ENCODE measurements at regions not wholly inside any gene's neighbourhood (a gene's known extent, or its start where the extent isn't known, plus 50 kb on each side); places are given as distances from the start of the nearest gene placed in this dataset.
"Not testable (repeated sequence)": the region's sequence is repeated elsewhere in the genome, so short reads cannot be mapped to it uniquely, and the experiment has no call there.

DNA sequence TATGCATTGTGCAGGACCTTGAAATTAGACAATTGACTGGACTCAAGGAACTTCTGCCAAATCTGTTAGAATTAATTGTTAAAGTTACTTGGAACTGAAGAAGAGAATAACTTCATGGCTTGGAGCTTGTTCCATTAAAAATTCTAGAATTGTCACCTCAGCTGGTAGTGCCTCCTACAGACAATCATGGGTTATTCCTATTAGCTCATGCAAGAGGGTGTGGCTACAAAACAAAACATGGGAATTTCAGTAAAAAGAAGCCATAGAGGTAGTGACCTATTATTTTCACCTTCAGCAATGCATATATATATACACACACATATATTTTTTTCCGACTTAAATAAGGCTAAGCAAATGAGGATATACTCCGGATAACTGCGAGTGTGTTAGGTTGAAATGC lies 181.9 kb upstream of the DTNA start:
- Mint-ChIP-seq H3K36me3 (no peaks in the 10 kb centered on the region), H3K4me3 (no peak overlapping the region), H3K9me3 (peaks cover 0 to 3% (median 2%) of the 10 kb centered on the region in 7 donors), H3K27me3 (no peaks in the 10 kb centered on the region), H3K27ac (no peak overlapping the region), H3K4me1 (no peaks in the 10 kb centered on the region)
- ATAC-seq (ENCODE audit: low read depth in 2 of 2) (no peak), DNase-seq (no peak)

DNA sequence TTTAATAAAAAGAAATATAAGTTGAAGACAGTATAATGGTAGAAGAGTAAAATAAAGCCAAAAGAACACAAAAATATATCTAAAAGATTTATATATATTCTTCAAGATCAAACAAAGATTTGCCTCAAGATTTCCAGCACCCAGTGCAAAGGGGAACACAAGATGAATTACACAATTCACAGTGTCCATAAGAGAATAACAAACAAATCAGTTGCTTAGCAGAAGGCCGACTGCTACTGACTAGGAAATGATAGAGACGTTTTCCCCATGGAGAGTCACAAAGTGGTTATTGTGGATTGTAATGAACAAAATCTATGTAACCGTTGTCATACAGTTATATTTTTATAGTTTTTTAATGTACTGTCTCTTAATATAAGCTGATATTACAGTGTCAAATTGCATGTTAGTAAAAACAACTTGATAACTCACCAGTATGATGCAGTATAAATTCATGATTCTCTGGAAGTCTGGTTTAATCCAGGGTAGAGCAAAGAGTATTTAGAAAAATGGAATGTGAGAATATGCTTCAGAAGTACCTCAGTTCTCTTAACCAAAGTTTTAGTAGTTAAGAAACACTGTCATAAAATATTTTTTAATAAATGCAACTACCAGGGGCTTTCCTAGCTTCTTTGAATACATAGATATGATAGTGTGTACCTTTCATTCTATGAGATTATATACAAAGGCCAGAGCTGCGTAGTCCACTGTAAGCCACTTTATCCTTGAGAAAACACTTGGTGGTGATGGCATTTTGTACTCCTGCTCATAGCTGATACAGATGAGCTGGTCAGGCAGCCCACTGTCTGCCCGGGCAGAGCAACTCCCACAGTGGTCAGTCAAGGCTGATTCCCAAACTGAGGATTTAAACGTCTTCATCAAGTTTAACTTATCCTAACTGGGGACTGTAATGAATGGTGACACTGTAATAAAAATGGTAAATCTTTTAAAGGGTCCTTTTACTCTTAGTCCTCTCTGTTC lies 180.5 kb upstream of the DTNA start:
- H3K27me3 Mint-ChIP-seq, result no peaks in the 10 kb centered on the region
- ATAC-seq (ENCODE audit: low read depth in 2 of 2) (no peak), DNase-seq (no peak)
- H3K36me3 Mint-ChIP-seq, result no peaks in the 10 kb centered on the region
- no peaks in the 10 kb centered on the region for H3K4me1 Mint-ChIP-seq
- H3K9me3 Mint-ChIP-seq, result peaks cover 0 to 3% (median 2%) of the 10 kb centered on the region in 7 donors
- no peak overlapping the region for H3K27ac Mint-ChIP-seq
- no peak overlapping the region for H3K4me3 Mint-ChIP-seq

DNA sequence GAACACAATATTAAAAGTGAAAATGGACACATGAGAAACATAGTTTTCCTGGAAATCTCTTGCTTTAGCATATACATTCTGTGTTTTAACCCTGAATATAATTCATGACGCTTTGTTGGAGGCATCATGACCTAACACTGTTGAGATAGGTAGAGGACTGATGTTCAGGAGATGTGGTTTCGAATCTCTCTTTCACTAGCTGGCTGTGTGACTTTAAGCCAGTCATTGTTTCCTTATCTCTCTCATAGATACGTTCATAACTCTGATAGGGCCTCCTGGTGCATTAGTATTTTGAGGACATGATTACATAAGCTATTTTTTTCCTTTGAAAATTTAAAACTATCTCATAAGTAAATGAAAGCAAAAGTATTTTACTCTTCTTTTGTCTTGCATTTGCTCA lies 179.0 kb upstream of the DTNA start:
- ATAC-seq (ENCODE audit: low read depth in 2 of 2), result no peak
- Mint-ChIP-seq H3K4me1 (no peaks in the 10 kb centered on the region), H3K4me3 (no peak overlapping the region), H3K27ac (no peak overlapping the region), H3K27me3 (no peaks in the 10 kb centered on the region), H3K36me3 (no peaks in the 10 kb centered on the region), H3K9me3 (peaks cover 0 to 10% (median 3%) of the 10 kb centered on the region in 7 donors)
- no peak for DNase-seq

DNA sequence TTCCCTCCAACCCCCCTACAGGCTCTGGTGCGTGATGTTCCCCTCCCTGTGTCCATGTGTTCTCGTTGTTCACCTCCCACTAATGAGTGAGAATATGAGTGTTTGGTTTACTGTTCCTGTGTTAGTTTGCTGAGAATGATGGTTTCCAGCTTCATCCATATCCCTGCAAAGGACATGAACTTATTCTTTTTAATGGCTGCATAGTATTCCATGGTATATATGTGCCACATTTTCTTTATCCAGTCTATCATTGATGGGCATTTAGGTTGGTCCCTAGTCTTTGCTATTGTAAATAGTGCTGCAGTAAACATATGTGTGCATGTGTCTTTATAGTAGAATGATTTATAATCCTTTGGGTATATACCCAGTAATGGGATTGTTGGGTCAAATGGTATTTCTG lies 175.5 kb upstream of the DTNA start:
- not testable (repeated sequence) for H3K4me3 Mint-ChIP-seq; ATAC-seq (ENCODE audit: low read depth in 2 of 2); DNase-seq; H3K4me1 Mint-ChIP-seq; H3K9me3 Mint-ChIP-seq; H3K27ac Mint-ChIP-seq; H3K27me3 Mint-ChIP-seq; H3K36me3 Mint-ChIP-seq

DNA sequence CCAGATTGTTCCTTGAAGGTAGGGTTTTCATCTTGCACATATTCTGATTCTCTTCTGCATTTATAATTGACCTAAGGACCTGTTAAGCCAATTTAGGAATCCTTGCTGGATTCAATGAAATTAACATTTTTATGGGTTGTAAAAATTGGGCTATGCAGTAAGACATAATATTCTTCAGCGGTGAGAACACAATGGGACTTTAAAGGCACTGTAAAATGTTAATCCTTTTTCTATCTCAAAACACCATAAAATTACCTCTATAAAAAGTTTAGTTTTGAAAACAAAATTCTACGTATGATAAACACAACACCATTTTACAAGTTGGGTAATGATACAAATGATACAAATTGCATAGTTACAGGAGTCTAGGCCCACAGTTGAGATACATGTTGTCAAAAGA lies 169.2 kb upstream of the DTNA start:
- Mint-ChIP-seq H3K27me3 (no peaks in the 10 kb centered on the region), H3K4me1 (no peaks in the 10 kb centered on the region), H3K9me3 (peaks cover 0 to 4% (median 0%) of the 10 kb centered on the region in 7 donors), H3K27ac (no peak overlapping the region), H3K36me3 (no peaks in the 10 kb centered on the region), H3K4me3 (no peak overlapping the region)
- DNase-seq (no peak), ATAC-seq (ENCODE audit: low read depth in 2 of 2) (no peak)

DNA sequence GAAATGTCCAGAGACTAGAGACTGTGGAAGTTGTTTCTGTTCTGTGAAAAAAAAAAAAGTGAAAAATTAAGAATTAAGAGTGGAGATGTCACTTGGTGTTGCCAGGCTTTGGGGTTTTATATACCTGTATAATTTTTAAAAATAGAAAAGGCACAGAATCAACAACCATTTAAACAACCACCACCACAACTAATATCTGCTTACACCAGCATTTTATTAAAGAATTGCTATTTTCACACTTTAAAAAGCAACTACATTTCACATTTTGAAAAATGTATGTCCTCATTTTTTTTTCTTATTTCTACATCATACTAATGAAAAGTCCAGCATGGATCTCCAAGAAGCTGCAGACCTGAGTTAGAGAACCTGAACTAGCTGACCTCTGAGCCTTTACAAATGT lies 167.5 kb upstream of the DTNA start:
- H3K27ac Mint-ChIP-seq, result no peak overlapping the region

DNA sequence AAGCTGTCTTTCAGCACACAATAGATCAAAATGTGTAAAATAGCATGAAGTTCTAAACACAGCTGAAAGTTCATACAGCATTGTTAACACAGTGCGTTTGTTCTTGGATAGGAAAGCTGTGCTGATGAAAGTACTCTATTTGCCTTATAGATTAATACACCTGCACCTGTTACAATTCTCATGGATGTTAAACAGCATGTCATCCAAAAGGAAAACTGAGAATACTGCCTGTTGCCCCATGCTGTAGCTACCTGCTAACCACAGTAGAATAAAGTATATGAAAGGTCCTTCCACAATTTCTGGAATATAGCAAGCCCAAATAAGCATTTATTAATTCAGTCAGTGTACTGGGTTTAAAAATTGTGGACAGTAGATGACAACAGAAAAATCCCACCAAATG lies 166.7 kb upstream of the DTNA start:
- no peaks in the 10 kb centered on the region for H3K27me3 Mint-ChIP-seq
- H3K9me3 Mint-ChIP-seq, result peaks cover 0 to 4% (median 0%) of the 10 kb centered on the region in 7 donors
- no peaks in the 10 kb centered on the region for H3K36me3 Mint-ChIP-seq
- H3K27ac Mint-ChIP-seq, result no peak overlapping the region
- DNase-seq (no peak), ATAC-seq (ENCODE audit: low read depth in 2 of 2) (no peak)
- H3K4me3 Mint-ChIP-seq, result no peak overlapping the region
- no peaks in the 10 kb centered on the region for H3K4me1 Mint-ChIP-seq

More for the DNA sequence above, 167.5 kb upstream of the DTNA start:
- H3K4me1 Mint-ChIP-seq, result no peaks in the 10 kb centered on the region
- no peaks in the 10 kb centered on the region for H3K27me3 Mint-ChIP-seq
- H3K36me3 Mint-ChIP-seq, result no peaks in the 10 kb centered on the region
- ATAC-seq (ENCODE audit: low read depth in 2 of 2), result no peak
- no peak for DNase-seq
- peaks cover 0 to 4% (median 0%) of the 10 kb centered on the region in 7 donors for H3K9me3 Mint-ChIP-seq
- no peak overlapping the region for H3K4me3 Mint-ChIP-seq

DNA sequence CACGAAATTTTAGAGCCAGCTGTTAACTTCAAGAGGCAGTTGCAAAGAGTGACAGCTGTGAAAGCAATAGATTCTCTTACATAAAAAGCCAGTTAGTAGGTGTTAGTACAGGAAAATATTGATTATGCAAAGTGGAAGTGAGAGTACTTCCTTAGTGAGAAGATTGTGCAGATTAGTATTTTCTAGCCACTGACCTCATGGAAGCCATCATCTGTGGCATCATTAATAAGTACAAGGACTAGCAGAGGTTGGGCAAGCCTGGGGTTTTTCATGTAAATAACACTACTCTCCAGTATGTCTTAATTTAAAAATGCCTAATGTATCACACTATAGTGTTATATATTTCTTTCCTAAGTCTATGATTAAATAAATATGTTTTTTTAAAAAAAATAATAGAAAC lies 166.2 kb upstream of the DTNA start:
- H3K27me3 Mint-ChIP-seq, result no peaks in the 10 kb centered on the region
- no peaks in the 10 kb centered on the region for H3K4me1 Mint-ChIP-seq
- no peak overlapping the region for H3K27ac Mint-ChIP-seq
- H3K36me3 Mint-ChIP-seq, result no peaks in the 10 kb centered on the region
- no peak overlapping the region for H3K4me3 Mint-ChIP-seq
- ATAC-seq (ENCODE audit: low read depth in 2 of 2), result no peak
- no peak for DNase-seq
- peaks cover 0 to 4% (median 0%) of the 10 kb centered on the region in 7 donors for H3K9me3 Mint-ChIP-seq

DNA sequence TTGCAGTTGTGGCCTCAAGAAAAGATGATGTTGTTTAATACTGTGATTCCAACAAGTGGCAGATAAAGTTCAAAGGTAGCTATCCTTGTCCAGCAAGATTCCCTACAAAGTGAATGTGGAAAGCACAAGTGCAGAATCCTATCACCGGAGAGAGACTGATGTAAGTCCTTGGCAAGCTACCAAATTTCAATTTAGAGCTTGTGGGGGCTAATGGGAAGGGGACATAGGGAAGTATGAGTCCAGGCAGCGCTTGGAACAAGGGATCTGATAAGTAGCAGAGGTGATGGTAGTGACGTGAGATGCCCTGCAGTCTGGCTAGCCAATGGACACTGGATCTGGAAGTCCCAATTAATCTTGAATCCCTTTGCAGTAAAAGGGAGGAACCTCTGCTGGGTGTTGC lies 165.2 kb upstream of the DTNA start:
- H3K4me3 Mint-ChIP-seq, result no peak overlapping the region
- H3K36me3 Mint-ChIP-seq, result no peaks in the 10 kb centered on the region
- H3K27ac Mint-ChIP-seq, result no peak overlapping the region
- peaks cover 0 to 4% (median 0%) of the 10 kb centered on the region in 7 donors for H3K9me3 Mint-ChIP-seq
- H3K27me3 Mint-ChIP-seq, result no peaks in the 10 kb centered on the region
- DNase-seq (no peak), ATAC-seq (ENCODE audit: low read depth in 2 of 2) (no peak)
- H3K4me1 Mint-ChIP-seq, result no peaks in the 10 kb centered on the region

DNA sequence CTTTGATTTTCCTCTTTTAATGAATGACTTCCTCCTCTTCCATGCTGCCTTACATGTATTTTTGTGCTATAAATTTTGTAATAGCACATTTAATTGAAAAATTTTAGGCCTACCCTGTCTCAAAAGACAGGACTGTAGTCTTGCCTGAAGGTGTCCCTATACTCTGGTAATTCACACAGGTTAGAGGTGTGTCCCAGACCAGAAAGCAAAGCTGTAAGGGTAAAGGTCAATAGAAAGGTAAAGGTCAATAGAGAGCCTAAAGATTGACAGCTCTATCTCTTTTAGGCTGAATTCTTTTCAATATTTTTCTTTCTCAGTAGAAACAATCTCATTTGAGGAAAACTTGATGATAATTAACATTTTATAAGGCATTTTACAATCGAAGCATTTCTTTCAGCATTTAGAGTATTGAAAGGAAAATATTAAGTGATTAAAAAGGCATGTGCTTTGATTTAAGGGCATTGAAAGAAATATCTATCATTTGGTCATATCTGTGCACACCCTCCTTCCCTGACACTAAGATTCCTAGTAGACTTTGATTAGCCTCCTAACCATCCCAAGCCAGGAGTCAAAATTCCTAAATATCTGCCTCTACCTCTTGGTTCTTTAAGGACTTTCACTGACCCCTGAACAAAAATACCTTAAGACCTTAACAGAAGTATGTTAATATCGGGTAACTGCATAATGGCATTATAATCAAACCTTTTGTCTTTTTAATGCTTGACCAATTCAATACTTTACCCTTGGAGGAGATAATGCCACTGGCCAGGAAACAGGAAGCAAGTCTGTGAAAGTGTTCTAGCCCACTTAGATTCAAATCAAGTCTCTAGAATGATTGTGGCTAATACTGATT lies 161.8 kb upstream of the DTNA start:
- H3K36me3 Mint-ChIP-seq, result no peaks in the 10 kb centered on the region
- peaks cover 0 to 4% (median 0%) of the 10 kb centered on the region in 7 donors for H3K9me3 Mint-ChIP-seq
- H3K4me3 Mint-ChIP-seq, result no peak overlapping the region
- ATAC-seq (ENCODE audit: low read depth in 2 of 2), result no peak
- H3K27me3 Mint-ChIP-seq, result no peaks in the 10 kb centered on the region
- H3K27ac Mint-ChIP-seq, result no peak overlapping the region
- no peak for DNase-seq
- H3K4me1 Mint-ChIP-seq, result no peaks in the 10 kb centered on the region

DNA sequence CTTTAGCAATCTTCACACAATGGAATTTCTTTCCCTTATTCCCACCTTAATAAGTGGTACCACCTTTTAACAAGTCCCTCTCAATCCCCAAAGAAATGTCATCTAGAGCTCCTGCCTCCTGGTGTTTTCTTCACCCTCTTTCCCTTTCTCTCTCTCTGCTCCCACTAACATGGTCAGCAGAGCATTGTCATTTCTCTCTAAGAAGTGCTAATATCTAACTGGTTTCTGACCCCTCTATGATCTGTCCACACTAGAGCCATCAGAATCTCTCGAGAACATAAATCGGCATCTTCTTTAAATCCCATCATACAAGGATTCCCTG lies 161.2 kb upstream of the DTNA start:
- Mint-ChIP-seq H3K36me3 (no peaks in the 10 kb centered on the region), H3K27ac (no peak overlapping the region), H3K4me3 (no peak overlapping the region), H3K9me3 (peaks cover 0 to 4% (median 0%) of the 10 kb centered on the region in 7 donors), H3K27me3 (no peaks in the 10 kb centered on the region), H3K4me1 (no peaks in the 10 kb centered on the region)
- ATAC-seq (ENCODE audit: low read depth in 2 of 2) (no peak), DNase-seq (no peak)

DNA sequence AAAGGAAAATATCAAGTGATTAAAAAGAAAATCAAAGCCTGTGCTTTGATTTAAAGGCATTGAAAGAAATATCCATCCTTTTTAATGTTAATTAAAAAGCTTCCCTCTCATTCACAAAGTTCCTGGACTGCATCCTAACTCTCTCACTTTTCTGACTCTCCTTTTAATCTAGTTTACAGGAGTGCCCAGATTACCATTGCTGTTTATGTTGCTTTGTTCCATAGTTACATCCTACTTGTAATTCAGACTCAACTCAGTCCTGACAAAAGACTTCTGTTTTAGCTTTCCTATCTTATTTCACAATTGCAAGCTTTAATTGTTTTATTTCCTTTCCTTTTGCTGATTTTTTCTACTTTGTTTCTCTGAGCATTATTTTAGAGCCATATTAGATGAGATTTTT lies 160.7 kb upstream of the DTNA start:
- H3K36me3 Mint-ChIP-seq, result no peaks in the 10 kb centered on the region

DNA sequence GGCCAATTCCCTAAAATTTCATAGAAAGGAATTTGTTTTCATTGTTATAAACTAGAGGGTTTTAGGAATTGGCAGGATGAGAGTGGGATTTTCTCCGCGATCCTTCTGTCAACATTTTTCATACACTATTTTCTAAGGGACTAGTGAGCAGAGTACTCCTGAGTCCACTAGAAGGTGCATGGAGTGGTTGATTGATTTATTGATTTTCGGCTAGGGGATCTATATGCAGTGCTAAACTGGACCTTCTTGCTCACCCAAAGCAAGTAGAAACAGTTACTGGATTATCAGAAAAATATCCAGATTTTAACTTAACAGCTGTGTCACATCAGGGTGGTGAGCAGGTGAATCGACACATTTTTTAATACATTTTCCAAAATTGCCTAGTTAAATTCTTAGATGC lies 159.9 kb upstream of the DTNA start:
- Mint-ChIP-seq H3K4me3 (no peak overlapping the region), H3K9me3 (peaks cover 0 to 4% (median under 1%) of the 10 kb centered on the region in 7 donors), H3K36me3 (no peaks in the 10 kb centered on the region), H3K27ac (no peak overlapping the region), H3K27me3 (no peaks in the 10 kb centered on the region), H3K4me1 (no peaks in the 10 kb centered on the region)
- ATAC-seq (ENCODE audit: low read depth in 2 of 2) (no peak), DNase-seq (no peak)

More for the DNA sequence above, 160.7 kb upstream of the DTNA start:
- ATAC-seq (ENCODE audit: low read depth in 2 of 2), result no peak
- no peaks in the 10 kb centered on the region for H3K4me1 Mint-ChIP-seq
- H3K27ac Mint-ChIP-seq, result no peak overlapping the region
- no peaks in the 10 kb centered on the region for H3K27me3 Mint-ChIP-seq
- no peak overlapping the region for H3K4me3 Mint-ChIP-seq
- peaks cover 0 to 4% (median 0%) of the 10 kb centered on the region in 7 donors for H3K9me3 Mint-ChIP-seq
- no peak for DNase-seq

DNA sequence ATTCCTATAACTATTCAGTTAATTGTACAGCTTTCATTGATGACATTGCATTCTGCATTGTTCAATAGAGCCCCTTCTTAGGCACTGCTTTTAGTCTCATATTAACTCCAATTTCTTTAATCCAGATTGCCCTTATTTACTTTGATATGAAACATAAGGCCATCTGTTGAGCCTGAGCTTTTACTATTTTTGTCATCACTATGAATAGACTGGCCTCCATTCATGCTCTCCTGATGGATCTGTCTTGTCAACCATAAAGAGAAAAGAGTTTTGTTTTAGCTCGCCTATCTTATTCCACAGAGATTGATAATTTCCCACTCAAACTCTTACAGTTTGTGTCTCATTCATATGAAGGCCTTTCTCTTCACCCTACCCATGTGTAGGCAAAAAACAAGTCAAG lies 159.2 kb upstream of the DTNA start:
- H3K9me3 Mint-ChIP-seq, result peaks cover 0 to 6% (median 3%) of the 10 kb centered on the region in 7 donors
- no peak overlapping the region for H3K4me3 Mint-ChIP-seq
- no peak overlapping the region for H3K27ac Mint-ChIP-seq
- H3K36me3 Mint-ChIP-seq, result no peaks in the 10 kb centered on the region
- H3K4me1 Mint-ChIP-seq, result no peaks in the 10 kb centered on the region
- no peak for DNase-seq
- no peak for ATAC-seq (ENCODE audit: low read depth in 2 of 2)
- H3K27me3 Mint-ChIP-seq, result no peaks in the 10 kb centered on the region
